Gastrocnemius medialis (tissue), 4 donors: ENCODE measurements at regions not wholly inside any gene's neighbourhood (a gene's known extent, or its start where the extent isn't known, plus 50 kb on each side); places are given as distances from the start of the nearest gene placed in this dataset.
"Not testable (repeated sequence)": the region's sequence is repeated elsewhere in the genome, so short reads cannot be mapped to it uniquely, and the experiment has no call there.

Experiments
- ATAC-seq, 2 donors: fragments of 150-250 bp; one replicate each; pipeline ENCODE4 v1.9.1; 2016
- DNase-seq, 2 donors: peaks; one replicate each; pipeline ENCODE4 v3.0.0-alpha.2; 2019
- H3K27ac ChIP-seq, 4 donors: fragments of 200-600 bp; sonication (generic); 1 replicate in 1 of 4; 2 replicates in 3 of 4; pipeline ENCODE4 v1.5.1; 2016 to 2018; ENCODE audit warnings: mild to moderate bottlenecking in 2 of 4, moderate library complexity in 1 of 4
- H3K27me3 ChIP-seq, 3 donors: fragments of 200-600 bp; sonication (generic) in 2 of 3; 1 replicate in 1 of 3; 2 replicates in 2 of 3; pipeline versions ENCODE4 v1.5.1 to v1.6.0; 2016 to 2019; ENCODE audit warnings: mild to moderate bottlenecking in 1 of 3, moderate library complexity in 1 of 3
- H3K36me3 ChIP-seq, 2 donors: fragments of 200-600 bp; sonication (generic) in 1 of 2; one replicate each; pipeline ENCODE4 v1.5.1; 2017 to 2018
- H3K4me1 ChIP-seq, 2 donors: fragments of 200-600 bp; sonication (generic) in 1 of 2; one replicate each; pipeline ENCODE4 v1.5.1; 2016 to 2017; ENCODE audit warnings: mild to moderate bottlenecking in 2 of 2
- H3K4me3 ChIP-seq, 4 donors: fragments of 200-600 bp; sonication (generic) in 3 of 4; 1 replicate in 1 of 4; 2 replicates in 3 of 4; pipeline ENCODE4 v1.5.1; 2016 to 2019; ENCODE audit warnings: mild to moderate bottlenecking in 2 of 4
- H3K9me3 ChIP-seq, 3 donors: fragments of 200-600 bp; sonication (generic) in 2 of 3; 1 replicate in 1 of 3; 2 replicates in 2 of 3; pipeline ENCODE4 v1.5.1; 2016 to 2019
- POLR2A ChIP-seq, 2 donors: fragments of 450-650 bp; IDR thresholded peaks; one replicate each; pipeline ENCODE4 v1.6.1; 2017; ENCODE audit warnings: antibody characterized with exemption in 2 of 2, mild to moderate bottlenecking in 2 of 2, moderate library complexity in 2 of 2
- in situ Hi-C, 4 donors: fragments of 200-750 bp; cut with MboI; loops; one replicate each; pipeline versions ENCODE4 v1.15.0 to v1.8.0; 2017; ENCODE audit warnings: low sequenced_read_pairs in 4 of 4
- intact Hi-C: fragments of 100-400 bp; cut with DNase I; formaldehyde crosslinking; loops from one replicate; pipeline ENCODE4 v1.15.1; 2023; ENCODE audit warnings: low total_unique reads
- TF ChIP-seq, protein P1 (sequence below), 5 experiments: fragments of 450-650 bp in 3 of 5; fragments of 200-600 bp in 2 of 5; sonication (generic) in 2 of 5; IDR thresholded peaks in 4 of 5; conservative IDR thresholded peaks in 1 of 5; 1 replicate in 4 of 5; 2 replicates in 1 of 5; pipeline ENCODE4 v1.5.1; 2016 to 2019; ENCODE audit warnings: antibody characterized with exemption in 5 of 5, mild to moderate bottlenecking in 3 of 5, moderate library complexity in 3 of 5

DNA sequence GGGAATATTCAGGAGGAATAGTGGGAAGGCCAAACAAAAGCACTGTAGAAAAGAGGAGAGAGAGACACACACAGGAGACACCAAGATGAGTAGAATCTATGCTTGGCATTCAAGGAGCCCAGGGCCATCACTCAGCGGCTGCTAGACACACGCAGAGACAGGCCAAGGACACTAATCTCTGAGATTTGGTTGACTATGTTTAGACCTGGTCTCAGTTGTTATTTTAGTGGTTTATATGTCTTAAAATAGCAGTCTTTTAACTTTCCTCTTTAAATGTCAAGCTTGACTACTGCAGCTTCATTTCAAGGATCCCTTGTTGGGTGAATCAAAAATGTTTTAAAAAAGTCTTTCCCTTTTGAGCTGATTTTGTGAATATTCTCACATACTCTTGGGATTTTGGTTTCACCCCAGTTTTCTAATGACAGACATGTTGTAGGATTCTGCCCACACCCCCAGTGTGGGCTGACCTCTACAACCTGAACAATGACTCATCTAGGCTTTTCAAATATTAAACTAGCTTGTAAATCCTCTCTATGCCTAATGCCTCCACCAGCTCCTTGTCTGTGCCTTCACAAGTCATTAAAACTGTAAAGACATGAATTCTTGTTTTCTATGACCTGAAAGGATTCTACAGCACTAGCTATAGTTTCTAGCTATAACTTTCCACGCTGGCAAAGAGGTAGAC, 142.7 kb upstream of the EXOC2 start:
- intact Hi-C loops = no loop called here
- peak; percentile 57 to 64 for ATAC-seq
- in situ Hi-C loops = no loop called here

DNA sequence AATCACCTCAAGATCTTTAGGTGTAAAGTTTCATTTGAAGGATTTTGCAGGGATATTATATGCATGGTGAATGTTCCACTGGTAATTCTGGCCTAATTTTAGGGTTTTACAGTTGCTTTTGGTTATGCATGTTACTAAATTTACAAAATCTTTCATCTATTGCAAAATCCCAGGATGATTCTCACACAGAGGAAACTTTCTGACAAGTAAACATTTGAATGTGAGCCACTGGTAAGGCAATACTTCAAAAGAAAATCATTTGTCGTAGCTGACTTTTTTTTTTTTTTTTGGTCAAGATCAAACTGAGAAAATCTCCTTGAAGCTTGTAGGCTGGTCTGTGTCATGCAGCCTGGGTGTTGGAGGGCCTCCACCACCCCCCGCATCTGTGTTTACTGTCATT, 141.9 kb upstream of the EXOC2 start:
- intact Hi-C loops = no loop called here
- H3K27ac ChIP-seq = peak overlapping the region in 1 of 4 donors; percentile 57
- in situ Hi-C loops = no loop called here
- H3K36me3 ChIP-seq = no peaks in the 10 kb centered on the region
- no peak overlapping the region for H3K4me3 ChIP-seq
- DNase-seq = no peak
- no peaks in the 10 kb centered on the region for H3K27me3 ChIP-seq
- TF ChIP-seq, protein P1, sequence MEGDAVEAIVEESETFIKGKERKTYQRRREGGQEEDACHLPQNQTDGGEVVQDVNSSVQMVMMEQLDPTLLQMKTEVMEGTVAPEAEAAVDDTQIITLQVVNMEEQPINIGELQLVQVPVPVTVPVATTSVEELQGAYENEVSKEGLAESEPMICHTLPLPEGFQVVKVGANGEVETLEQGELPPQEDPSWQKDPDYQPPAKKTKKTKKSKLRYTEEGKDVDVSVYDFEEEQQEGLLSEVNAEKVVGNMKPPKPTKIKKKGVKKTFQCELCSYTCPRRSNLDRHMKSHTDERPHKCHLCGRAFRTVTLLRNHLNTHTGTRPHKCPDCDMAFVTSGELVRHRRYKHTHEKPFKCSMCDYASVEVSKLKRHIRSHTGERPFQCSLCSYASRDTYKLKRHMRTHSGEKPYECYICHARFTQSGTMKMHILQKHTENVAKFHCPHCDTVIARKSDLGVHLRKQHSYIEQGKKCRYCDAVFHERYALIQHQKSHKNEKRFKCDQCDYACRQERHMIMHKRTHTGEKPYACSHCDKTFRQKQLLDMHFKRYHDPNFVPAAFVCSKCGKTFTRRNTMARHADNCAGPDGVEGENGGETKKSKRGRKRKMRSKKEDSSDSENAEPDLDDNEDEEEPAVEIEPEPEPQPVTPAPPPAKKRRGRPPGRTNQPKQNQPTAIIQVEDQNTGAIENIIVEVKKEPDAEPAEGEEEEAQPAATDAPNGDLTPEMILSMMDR (IDR thresholded peaks at IDR 0.05 in 4 of 5, conservative IDR thresholded peaks at IDR 0.05 in 1 of 5) = no peak
- TF ChIP-seq POLR2A (IDR thresholded peaks at IDR 0.05) = no peak
- no peaks in the 10 kb centered on the region for H3K9me3 ChIP-seq
- H3K4me1 ChIP-seq = peaks cover 7 to 13% of the 10 kb centered on the region in 2 donors
- ATAC-seq = no peak

More for the DNA sequence above, 142.7 kb upstream of the EXOC2 start:
- H3K4me1 ChIP-seq = peaks cover 7 to 13% of the 10 kb centered on the region in 2 donors
- no peaks in the 10 kb centered on the region for H3K9me3 ChIP-seq
- no peak for DNase-seq
- peak overlapping the region; percentile 3 to 65 (median 60) for H3K27ac ChIP-seq
- no peak for TF ChIP-seq POLR2A (IDR thresholded peaks at IDR 0.05)
- TF ChIP-seq, protein P1 (IDR thresholded peaks at IDR 0.05 in 4 of 5, conservative IDR thresholded peaks at IDR 0.05 in 1 of 5) = no peak
- H3K36me3 ChIP-seq = no peaks in the 10 kb centered on the region
- no peaks in the 10 kb centered on the region for H3K27me3 ChIP-seq
- no peak overlapping the region for H3K4me3 ChIP-seq

DNA sequence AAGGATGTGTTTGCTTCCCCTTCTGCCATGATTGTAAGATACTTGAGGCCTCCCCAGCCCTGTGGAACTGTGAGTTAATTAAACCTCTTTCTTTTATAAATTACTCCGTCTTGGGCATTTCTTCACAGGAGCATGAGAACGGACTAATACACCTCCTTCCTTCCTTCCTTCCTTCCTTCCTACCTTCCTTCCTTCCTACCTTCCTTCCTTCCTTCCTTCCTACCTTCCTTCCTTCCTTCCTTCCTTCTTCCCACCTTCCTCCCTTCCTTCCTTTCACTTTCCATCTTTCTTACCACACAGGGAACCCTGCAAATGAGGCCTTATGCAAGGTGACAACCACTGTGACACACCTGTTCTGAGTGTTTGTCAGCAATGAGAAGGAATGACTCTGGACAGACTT, 141.3 kb upstream of the EXOC2 start:
- intact Hi-C loops (no loop called here), in situ Hi-C loops (no loop called here)
- H3K36me3 ChIP-seq = no peaks in the 10 kb centered on the region
- ATAC-seq (no peak), DNase-seq (no peak)
- H3K27me3 ChIP-seq = no peaks in the 10 kb centered on the region
- no peak overlapping the region for H3K27ac ChIP-seq
- TF ChIP-seq, protein P1 (IDR thresholded peaks at IDR 0.05 in 4 of 5, conservative IDR thresholded peaks at IDR 0.05 in 1 of 5) = no peak
- TF ChIP-seq POLR2A (IDR thresholded peaks at IDR 0.05) = no peak
- no peak overlapping the region for H3K4me3 ChIP-seq
- no peaks in the 10 kb centered on the region for H3K9me3 ChIP-seq
- H3K4me1 ChIP-seq = peaks cover 7 to 13% of the 10 kb centered on the region in 2 donors

DNA sequence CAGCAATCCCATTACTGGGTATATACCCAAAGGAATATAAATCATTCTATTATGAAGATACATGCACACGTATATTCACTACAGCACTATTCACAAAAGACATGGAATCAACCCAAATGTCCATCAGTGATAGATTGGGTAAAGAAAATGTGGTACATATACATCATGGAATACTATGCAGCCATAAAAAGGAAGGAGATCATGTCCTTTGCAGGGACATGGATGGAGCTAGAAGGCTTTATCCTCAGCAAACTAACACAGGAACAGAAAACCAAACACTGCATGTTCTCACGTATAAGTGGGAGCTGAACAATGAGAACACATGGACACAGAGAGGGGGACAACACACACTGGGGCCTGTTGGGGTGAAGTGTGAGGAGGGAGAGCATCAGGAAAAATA, 139.9 kb upstream of the EXOC2 start:
- intact Hi-C loops = not testable (repeated sequence)

DNA sequence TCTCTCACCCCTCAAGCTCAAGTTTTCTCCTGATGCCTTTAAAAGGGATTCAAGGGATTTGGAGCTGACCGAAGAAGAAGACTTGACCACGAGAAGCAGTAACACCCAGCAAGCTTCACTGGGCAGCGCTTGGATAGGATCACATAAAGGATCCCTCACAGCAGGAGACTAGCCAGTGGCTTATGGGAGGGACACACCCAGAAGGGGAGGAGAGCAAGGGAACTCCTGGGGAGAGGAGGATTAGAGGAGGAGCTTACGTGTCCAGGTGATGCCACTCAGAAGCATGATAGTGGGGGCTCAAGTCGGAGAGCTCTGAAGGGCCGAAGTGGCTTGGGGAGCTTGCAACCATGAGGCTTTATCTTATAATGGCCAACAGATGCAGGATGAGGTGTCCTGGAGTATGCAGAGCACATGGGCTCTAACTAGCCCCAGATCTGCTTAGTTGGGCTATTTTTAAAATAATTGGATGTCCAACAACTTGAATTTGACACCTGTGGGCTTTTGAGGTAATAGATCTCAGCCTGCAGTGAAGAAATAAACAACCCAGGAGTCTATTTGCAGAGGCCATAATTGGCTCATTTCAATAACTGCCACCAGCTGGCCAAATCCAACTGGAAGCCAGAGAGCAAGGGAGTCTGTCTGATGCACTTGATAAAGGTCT, 137.9 kb upstream of the EXOC2 start:
- intact Hi-C loops = no loop called here
- no peak overlapping the region for H3K4me3 ChIP-seq
- H3K27me3 ChIP-seq = no peaks in the 10 kb centered on the region
- TF ChIP-seq, protein P1 (IDR thresholded peaks at IDR 0.05 in 4 of 5, conservative IDR thresholded peaks at IDR 0.05 in 1 of 5) = no peak
- TF ChIP-seq POLR2A (IDR thresholded peaks at IDR 0.05) = no peak
- in situ Hi-C loops = no loop called here
- H3K9me3 ChIP-seq = no peaks in the 10 kb centered on the region
- peak in 1 of 2 donors; percentile 19 for DNase-seq
- peaks cover 3 to 8% of the 10 kb centered on the region in 2 donors for H3K4me1 ChIP-seq
- peak overlapping the region in 2 of 4 donors; percentile 50 to 54 for H3K27ac ChIP-seq
- peak; percentile 73 to 83 for ATAC-seq
- no peaks in the 10 kb centered on the region for H3K36me3 ChIP-seq

More for the DNA sequence above, 139.9 kb upstream of the EXOC2 start:
- H3K27ac ChIP-seq, DNase-seq, H3K36me3 ChIP-seq, H3K27me3 ChIP-seq, H3K9me3 ChIP-seq, H3K4me3 ChIP-seq, in situ Hi-C loops, ATAC-seq: not testable (repeated sequence)
- H3K4me1 ChIP-seq = peaks cover 7 to 13% of the 10 kb centered on the region in 2 donors
